GM21528 (cell line): ENCODE measurements at regions not wholly inside any gene's neighbourhood (a gene's known extent, or its start where the extent isn't known, plus 50 kb on each side); places are given as distances from the start of the nearest gene placed in this dataset.

Experiments used
- ATAC-seq: cut with Tn5 transposase; IDR thresholded peaks from one replicate; pipeline ENCODE4 v1.9.1; 2021; ENCODE audit warnings: mild to moderate bottlenecking, moderate library complexity; ENCODE audit not compliant: unreplicated experiment, low FRiP score

DNA sequence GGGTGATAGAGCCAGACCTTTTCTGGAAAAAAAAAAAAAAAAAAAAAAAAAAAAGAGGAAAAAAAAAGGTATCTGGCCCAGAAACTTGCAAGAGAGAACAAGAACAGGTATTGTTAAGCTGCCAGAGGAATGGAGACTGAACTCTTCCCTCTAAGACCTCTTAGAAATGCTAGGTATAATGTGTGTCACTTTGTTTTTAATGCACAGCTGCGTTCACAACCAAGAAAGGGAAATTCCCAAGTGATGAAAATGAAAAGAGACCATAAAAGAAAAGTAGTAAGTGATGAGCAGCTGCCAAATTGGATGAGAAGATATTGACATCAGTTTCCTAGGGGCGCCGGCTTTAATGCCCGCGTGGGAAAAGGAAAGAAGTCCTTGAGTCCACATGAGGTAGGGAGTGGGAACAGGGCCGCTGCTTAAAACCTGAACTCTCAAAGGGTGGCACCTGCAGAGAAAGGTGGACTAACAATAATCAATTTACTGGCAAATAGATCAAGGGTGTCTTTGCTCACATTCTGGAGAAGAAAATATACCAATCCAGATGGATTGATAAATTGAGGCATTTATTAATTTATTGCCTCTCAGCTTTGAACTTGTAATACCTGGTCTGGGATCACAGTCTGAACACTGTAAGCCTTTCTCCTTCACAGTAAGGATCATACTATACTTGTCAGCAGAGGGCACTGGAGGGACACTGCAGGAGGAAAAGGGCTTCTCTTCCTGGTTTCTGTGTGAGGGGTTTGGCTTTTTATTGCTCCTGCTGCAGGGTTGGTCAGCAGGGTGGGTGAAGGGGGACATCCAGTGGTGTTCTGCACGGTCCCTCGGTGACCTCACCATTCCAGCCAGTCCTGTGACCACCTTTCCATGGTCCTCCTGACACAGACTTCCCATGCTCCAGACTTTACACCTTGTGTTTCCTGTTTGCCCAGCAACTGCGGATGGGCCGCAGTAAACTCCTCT is 131.6 kb downstream of the AQP9 start:
- ATAC-seq, result no peak

DNA sequence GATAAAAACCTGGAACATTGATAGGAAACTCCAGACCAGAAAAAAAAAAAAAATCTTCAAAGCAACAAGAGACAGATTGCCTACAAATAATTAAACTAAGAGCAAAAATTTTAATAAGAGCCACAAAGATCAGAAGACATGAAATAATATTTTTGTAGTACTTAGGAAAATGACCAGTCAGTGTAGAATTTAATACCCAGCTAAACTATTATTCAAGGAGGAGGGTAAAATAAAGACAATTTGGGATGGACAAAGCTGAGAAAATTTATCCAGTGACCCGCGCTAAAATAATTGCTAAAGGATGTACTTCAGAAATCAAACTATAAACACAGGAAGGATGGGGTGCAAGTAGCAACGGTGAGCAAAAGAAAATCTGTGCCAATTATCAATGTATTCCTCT is 133.2 kb downstream of the AQP9 start:
- no peak for ATAC-seq

DNA sequence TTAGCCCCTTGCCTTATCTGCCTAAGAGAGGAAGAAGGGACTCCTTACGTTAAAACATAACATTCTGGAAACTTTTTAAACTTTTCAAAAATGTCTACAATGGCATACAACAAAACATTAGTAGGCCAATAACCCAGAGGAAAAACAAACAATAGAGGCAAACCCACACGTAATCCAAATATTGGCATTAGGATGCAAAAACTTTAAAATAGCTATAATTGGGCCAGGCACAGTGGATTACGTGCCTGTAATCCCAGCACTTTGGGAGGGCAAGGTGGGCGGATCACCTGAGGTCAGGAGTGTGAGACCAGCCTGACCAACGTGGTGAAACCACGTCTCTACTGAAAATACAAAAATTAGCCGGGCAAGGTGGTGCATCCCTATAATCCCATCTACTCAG is 134.9 kb downstream of the AQP9 start:
- no peak for ATAC-seq

DNA sequence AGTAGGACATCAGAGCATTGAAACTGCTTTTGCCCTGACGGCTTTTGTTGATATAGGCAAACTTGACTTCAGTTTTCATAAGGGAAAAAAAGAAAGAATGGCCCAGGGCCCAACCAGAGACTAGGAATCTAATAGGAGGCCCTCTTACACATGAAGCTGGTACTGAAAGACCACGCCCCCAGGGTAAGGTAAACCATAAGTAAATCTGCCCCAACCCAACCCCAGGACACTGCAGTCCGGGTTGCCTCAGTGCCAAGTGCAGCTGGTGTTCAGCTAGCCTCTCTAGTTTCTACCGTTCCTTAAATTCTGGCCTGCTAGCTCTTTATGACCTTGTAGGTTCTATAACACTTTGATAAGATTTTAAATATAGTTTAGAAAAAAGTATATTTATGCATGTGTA is 136.7 kb downstream of the AQP9 start:
- ATAC-seq, result no peak

DNA sequence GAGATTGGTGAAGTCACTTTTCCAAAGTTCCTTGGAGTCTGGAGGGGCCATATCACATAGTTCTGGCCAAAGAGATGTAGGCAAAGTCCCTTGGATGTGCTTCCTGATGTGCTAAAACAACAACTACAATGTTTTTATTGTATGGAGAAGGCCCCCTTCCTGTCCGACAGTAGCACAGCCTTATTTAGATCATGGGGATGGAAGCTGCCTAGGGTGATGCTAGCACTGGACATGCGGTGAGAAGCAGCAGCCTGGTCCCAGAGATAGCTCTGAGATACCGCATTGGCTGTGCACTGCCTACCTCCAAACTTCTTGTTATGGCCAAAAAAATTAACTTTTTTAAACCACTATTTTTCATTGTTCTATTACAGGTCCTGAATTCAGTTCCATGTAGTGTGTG is 137.6 kb downstream of the AQP9 start:
- no peak for ATAC-seq

DNA sequence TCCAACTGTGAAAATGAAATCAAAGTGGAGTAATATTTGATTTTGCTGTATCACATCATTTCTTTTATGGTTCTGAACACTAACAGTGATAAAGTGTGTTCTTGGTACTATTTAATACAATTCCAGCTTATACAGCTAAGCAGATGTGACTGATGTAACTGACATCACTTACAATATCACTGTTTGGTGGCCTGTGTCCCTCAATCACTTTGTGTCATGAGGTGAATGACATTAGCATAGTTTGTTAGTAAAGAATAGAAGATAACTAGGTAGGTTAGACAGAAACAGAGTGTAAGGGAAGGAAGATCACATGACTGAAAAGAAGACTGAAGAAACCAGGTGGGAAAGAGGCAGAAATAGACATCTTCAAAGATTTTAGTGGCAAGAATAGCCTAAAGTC is 138.7 kb downstream of the AQP9 start:
- ATAC-seq, result no peak

DNA sequence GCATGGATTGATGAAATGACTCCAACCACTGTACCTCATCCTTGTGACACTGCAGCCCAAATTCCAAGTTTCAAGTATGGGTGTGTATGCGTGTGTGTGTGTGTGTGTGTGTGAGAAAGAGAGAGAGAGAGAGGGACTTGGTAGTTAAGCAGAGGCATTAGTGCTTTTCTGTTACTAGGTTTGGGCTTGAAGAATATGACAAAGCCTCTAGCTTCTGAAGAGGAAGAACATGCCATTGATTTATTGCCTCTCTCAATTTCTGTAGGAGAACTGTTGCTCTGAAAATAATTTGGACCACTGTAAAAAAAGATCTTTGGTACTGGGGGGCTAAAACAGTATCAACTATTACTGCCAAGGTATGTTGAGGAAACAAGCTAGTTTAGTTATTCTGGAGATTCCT is 139.2 kb downstream of the AQP9 start:
- no peak for ATAC-seq

DNA sequence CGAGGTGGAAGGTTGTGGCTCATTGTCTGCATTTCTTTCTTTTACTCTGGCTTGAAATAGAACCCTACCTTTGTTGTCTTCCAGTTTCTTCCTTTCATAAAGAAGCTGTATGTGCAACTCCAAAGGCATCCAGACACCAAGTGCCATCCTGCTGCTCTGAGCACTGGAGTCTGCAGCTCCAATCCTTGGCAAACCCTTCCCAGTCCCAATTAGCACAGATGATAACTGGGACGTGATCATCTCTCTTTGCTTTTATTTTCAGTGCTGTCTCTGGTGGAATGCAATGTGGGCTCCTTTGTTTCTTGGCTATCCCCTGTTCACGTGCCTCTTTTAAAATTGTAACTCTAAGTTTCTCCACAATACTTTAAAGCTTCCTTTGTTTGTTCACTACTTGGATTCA is 140.9 kb downstream of the AQP9 start:
- ATAC-seq, result no peak

DNA sequence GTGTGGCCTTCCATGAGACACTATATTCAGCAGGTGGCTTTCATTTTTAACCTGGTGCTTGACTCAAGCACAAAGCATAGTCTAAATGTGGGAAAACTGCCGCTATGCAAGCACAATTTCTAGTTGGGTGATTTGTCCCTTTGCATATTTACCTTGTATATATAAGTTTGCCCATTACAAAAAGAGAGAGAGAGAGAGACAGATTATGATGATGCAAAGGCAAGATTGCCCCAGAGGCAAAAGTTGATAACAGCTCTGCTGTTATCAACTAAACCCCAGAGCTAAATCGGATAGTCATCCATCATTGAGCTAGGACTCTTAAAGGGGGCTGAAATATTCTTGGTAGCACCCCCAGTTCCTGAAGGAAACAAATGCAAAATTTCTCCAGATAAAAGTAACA is 141.5 kb downstream of the AQP9 start:
- ATAC-seq, result no peak

DNA sequence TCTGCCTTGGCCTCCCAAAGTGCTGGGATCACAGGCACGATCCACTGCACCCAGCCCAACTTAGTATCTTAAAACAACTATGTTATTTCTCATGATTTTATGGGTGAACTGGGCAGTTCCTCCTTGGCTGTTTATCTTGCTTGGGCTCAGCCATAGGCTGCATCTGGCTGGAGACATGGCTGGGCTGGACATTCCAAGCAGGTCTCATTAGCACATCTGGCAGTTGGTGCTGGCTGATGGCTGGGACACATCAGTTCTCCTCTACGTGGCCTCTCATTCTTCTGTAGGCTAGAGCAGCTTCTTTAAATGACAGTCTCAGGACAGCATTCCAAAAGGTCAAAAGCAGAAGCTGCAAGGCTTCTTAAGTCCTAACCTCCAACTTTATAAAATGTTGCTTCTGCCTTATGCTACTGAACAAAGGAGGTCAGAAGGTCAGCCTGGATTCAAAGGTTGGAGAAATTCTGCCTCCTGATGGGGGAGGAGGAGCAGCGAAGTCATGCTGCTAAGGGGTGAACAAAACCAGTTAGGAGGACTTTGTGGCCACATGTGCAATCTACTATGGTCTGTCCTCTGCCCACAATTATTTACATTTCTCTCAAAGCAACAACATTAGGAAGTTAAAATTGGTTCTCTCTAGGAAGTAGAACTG is 144.0 kb downstream of the AQP9 start:
- ATAC-seq, result no peak

DNA sequence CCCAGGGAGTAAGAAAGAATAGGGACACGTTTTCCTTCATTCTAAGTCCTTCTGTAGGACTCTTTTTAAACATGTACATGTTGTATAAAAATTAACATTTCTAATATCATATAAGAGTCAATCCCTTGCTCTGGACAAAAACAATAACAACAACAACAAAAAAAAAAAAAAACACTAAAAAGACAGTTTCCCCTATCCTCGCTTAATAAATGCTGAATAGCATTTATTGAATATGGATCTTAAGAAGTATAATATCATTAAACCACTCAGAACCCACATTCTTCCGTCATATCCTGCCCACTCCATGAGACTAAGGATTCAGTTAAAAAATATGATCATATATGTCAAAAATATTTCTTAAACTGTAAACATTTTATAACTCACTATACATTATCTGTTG is 145.1 kb downstream of the AQP9 start:
- ATAC-seq, result no peak

DNA sequence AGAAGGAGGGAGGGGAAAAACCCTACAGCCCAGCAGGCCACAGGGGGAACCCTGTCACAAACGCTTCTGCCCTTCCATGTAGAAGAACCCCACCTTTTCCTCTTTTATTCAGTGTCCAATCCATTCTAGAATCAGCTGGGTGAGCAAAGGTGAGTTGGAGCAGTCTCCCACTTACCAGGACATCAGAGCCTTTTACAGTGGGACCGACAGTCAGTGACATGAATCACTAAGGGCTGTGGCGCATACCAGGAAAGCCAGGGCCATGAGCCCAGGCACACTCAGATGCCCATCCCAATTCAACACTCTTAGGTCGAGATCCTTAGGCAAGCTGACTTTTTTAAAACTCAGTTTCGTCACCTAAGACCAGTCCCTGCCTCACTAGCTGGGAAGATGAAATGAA is 146.1 kb downstream of the AQP9 start:
- ATAC-seq, result no peak

DNA sequence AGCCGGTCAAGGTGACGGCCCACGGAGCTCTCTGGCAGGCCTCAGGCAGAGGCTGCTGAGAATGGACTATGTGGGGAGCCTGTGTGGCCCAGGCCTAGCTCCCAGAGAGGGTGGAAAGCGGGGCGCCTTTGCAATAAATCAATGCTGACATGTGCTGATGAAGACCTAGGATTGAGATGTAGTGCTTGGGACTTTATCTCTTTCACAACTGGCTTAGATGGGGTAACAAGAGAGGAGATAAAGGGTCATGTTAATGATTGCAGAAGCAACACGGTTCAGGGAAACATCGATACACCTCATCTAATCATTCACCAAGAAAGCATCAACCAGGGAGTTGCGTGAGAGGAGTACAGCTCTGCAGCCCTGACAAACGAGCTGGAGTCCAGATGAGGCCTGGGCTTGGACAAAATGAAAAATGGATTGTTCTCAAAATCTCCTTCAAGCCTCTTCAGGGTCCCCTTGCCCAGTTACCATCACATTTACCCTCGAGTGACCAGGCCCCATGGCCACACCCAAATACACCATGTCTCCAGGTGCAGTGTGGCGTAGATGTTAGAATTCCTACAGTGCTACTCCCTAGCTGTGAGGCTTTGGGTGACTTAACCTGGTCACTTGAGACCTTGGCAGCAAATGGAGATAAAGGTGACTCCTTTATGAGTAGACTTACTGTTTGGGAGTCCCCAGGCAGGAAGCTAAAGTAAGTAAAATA is 146.4 kb upstream of the LIPC start:
- no peak for ATAC-seq

DNA sequence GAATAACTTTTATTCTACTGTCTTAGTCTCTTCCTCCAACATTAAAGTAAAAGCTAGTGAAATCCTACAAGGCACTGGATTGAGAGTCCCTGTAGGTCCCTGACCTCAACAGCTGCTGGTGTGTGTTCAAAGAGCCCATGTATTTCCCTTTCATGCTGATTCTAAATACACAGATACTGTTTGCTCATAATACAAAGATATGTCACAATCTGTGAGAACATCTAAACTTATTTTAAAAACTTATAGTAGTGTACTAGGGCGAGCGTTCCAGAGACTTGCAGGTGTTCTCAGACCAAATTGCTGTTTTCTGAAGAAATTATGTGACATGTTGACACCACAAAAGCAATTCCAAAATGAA is 145.9 kb upstream of the LIPC start:
- no peak for ATAC-seq

DNA sequence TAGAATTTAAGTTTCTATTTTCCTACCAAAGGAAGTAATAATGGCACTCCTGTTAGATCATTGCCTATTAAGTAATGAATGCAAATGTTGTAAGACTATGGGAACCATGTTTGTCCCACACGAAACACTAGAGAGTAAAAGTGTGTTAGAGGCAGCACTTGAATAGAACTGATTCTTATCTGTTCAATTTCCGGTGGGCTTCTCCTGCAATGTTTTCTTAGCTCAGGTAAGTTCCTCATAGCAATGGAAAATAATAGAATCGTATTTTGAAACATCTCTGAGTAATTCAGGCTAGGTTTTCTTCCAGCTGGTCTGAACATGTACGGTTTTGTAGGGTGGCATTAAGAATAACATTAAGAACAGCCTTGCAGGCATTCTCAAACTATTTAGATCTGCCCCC is 145.3 kb upstream of the LIPC start:
- ATAC-seq, result no peak

DNA sequence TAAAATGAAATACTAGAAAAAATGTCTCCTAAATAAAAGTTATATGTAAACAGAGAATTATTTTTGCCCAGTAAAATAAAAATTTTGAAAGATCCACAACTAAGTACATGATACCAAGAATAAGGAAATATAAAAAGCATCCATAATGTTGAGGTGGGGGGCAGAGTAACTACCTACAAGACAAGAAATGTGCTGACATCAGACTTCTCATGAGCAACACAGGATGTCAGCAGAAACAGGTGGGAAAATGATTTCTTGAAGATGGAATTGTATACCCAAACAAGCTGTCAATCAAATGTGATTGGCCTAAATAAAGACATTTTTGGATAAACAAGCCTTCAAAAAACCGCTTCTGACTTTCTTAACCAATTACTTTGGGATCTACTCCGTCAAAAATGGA is 143.9 kb upstream of the LIPC start:
- no peak for ATAC-seq

DNA sequence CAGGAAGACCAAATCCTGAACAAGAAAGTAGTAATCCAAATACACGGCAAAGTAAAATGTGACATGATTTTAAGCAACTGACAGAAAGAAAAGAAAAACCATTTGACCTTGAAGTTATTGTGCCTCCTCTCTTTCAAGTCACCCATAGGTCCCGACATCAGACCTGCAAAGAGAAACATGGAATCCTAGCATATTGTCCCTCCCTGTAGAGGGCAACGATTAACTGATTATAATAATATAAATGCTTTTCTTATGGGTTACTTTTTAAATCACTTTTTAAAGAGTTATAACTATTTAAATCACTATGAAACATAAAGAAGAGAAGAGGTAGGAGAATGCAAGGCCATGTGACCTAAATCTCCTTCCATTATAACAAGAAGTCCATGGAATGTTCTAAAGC is 143.2 kb upstream of the LIPC start:
- no peak for ATAC-seq

DNA sequence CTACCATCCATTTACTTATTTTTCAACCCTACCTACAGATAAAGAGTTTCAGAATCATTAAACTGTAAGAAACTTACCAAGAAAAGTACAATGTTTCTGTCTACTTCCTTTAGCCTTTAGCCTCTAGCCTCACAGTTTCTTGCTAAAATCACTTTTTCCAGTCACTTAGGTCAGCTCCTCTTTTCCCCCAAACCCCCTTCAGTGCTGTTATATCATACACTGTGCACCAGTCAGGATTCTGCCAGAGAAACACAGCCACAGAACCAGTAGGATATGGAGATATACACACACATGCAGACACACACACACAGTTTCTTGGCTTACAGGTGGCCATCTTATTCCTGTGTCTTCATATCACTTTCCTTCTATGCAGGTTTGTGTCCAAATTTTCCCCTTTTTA is 139.9 kb upstream of the LIPC start:
- ATAC-seq, result no peak

DNA sequence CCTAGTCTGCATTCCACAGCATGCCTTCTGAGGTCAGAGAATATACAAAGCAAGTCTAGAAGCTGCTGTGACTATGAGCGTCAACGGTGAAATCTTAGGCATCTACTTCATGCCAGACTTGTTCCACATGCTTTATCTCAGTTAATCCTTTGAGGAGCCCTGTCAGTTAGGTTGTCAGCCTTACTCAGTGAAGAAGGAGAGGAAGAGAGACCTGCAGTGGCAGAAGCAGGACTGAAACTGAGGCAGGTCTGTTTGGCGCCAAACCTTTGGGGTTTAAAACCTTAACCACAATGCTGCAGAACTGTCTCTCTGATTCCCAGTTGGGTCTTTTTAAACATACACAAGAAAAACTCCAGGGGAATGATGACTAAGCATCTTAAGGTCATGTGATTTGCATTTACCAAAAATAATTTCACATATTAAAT is 139.0 kb upstream of the LIPC start:
- ATAC-seq, result no peak

DNA sequence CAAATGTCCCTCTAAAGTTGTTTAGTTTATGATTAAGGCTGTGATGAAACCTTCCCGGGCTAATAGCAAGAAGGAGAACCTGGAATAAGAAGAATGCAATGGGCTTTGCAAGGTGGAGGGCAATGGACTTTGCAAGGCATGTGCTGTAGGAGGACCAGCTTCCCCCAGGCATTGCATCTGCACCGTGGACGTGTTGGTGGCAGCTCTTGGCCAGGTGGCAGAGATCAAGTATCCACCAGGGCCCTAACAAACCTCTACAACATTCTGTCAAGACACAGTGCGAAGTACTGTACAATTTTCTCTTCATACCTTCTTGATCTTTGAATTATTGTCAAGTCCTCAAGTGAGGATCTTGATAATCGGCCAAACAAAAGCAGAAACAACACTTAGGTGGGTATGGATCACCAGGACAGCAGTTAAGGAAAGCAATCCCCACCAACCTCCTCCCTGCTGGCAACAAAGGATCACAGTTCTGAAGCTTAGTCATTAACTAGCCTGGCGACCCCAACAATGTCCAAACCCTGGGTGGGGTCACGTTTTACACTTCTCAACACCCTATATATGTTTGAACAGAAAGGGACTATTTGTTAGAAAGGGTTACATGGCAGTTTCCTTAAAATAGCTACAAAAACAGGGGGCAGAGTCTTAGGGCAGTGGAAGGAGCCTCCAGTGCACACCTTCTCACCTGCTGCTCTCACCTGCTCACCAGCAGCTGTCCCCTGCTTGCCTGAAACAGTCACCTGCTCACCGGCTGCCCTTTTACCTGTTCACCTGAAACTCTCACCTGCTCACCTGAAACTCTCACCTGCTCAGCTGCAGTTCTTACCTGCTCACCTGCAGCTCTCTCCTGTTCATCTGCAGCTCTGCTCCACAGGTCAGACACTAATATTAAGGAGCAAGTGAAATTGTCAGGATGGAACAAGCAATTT is 137.9 kb upstream of the LIPC start:
- no peak for ATAC-seq
